Upper lobe of left lung (tissue), 6 donors: ENCODE measurements at regions not wholly inside any gene's neighbourhood (a gene's known extent, or its start where the extent isn't known, plus 50 kb on each side); places are given as distances from the start of the nearest gene placed in this dataset.
"Not testable (repeated sequence)": the region's sequence is repeated elsewhere in the genome, so short reads cannot be mapped to it uniquely, and the experiment has no call there.

Experiments used
- ATAC-seq, 2 donors: fragments of 200-7000 bp; cut with Tn5 transposase; one replicate each; pipeline ENCODE4 v1.9.1; 2022; ENCODE audit warnings: mild to moderate bottlenecking in 2 of 2, moderate library complexity in 2 of 2; ENCODE audit not compliant: low FRiP score in 2 of 2
- DNase-seq, 2 donors: peaks; one replicate each; pipeline ENCODE4 v3.0.0-alpha.2; 2019 to 2020
- H3K27ac ChIP-seq, 4 donors: fragments of 200-600 bp; sonication (generic); one replicate each; pipeline ENCODE4 v1.5.1; 2016 to 2019
- H3K27me3 ChIP-seq, 4 donors: fragments of 200-600 bp; sonication (generic); one replicate each; pipeline ENCODE4 v1.5.1; 2017 to 2019
- H3K36me3 ChIP-seq, 4 donors: fragments of 200-600 bp; sonication (generic); one replicate each; pipeline ENCODE4 v1.5.1; 2016 to 2019
- H3K4me1 ChIP-seq, 4 donors: fragments of 200-600 bp; sonication (generic); one replicate each; pipeline ENCODE4 v1.5.1; 2018 to 2019
- H3K4me3 ChIP-seq, 4 donors: fragments of 200-600 bp; sonication (generic); one replicate each; pipeline ENCODE4 v1.5.1; 2017 to 2019; ENCODE audit warnings: mild to moderate bottlenecking in 2 of 4, moderate library complexity in 1 of 4
- H3K9me3 ChIP-seq, 4 donors: fragments of 200-600 bp; sonication (generic); one replicate each; pipeline ENCODE4 v1.5.1; 2018 to 2019
- CTCF ChIP-seq, 6 experiments: fragments of 450-650 bp in 4 of 6; fragments of 200-600 bp in 2 of 6; sonication (generic) in 2 of 6; IDR thresholded peaks; one replicate each; pipeline ENCODE4 v1.5.1; 2016 to 2019; ENCODE audit warnings: antibody characterized with exemption in 6 of 6
- EP300 ChIP-seq, 4 donors: sonication (generic); formaldehyde crosslinking; IDR thresholded peaks; one replicate each; pipeline ENCODE4 v1.5.1; 2017; ENCODE audit warnings: antibody characterized with exemption in 4 of 4, control low read depth in 2 of 4
- POLR2A ChIP-seq, 4 donors: fragments of 450-650 bp; IDR thresholded peaks; one replicate each; pipeline ENCODE4 v1.5.1; 2016 to 2017; ENCODE audit warnings: antibody characterized with exemption in 4 of 4, mild to moderate bottlenecking in 2 of 4
- POLR2AphosphoS5 ChIP-seq, 2 donors: sonication (generic); formaldehyde crosslinking; IDR thresholded peaks; one replicate each; pipeline ENCODE4 v1.5.1; 2017; ENCODE audit warnings: antibody characterized with exemption in 2 of 2
- WGBS, 2 donors: methylation state at CpG; one replicate each; pipeline ENCODE4 v1.1.5; 2017 to 2018; 5-methylcytosine and 5-hydroxymethylcytosine counted together
- donor health status: DM: no; HTN: no; CAD: no; lungs with moderate emphysema.
- donor health status: DM: no; HTN: yes; CAD: no; lungs with severe emphysema.

- Histone ChIP-seq H3K4me1 (no peaks in the 10 kb centered on the region), H3K9me3 (peaks cover 0 to 6% (median 0%) of the 10 kb centered on the region in 4 donors), H3K27me3 (no peaks in the 10 kb centered on the region), H3K36me3 (no peaks in the 10 kb centered on the region), H3K27ac (no peak overlapping the region), H3K4me3 (no peak overlapping the region)
- 89 to 97% methylated on average over 2 of the region's 2 CpGs for WGBS, 2 donors
- TF ChIP-seq POLR2AphosphoS5 (IDR thresholded peaks at IDR 0.05) (no peak), EP300 (IDR thresholded peaks at IDR 0.05) (no peak), POLR2A (IDR thresholded peaks at IDR 0.05) (no peak), CTCF (IDR thresholded peaks at IDR 0.05) (no peak)
- ATAC-seq (no peak), DNase-seq (no peak)
These were observed 126.0 kb upstream of the CHST9 start for GRCh38 chr18:27311114-27311513.

GRCh38 chr18:27301615-27302378 lies 116.7 kb upstream of the CHST9 start:
- TF ChIP-seq POLR2AphosphoS5 (IDR thresholded peaks at IDR 0.05) (no peak), POLR2A (IDR thresholded peaks at IDR 0.05) (no peak), CTCF (IDR thresholded peaks at IDR 0.05) (no peak), EP300 (IDR thresholded peaks at IDR 0.05) (no peak)
- Histone ChIP-seq H3K27me3 (no peaks in the 10 kb centered on the region), H3K4me3 (no peak overlapping the region), H3K4me1 (no peaks in the 10 kb centered on the region), H3K27ac (no peak overlapping the region), H3K9me3 (no peaks in the 10 kb centered on the region), H3K36me3 (no peaks in the 10 kb centered on the region)
- no peak for ATAC-seq
- 57% methylated on average over 5 of the region's 5 CpGs for WGBS, 2 donors
- DNase-seq, result no peak

- no peaks in the 10 kb centered on the region for H3K9me3 ChIP-seq
- TF ChIP-seq POLR2AphosphoS5 (IDR thresholded peaks at IDR 0.05) (no peak), EP300 (IDR thresholded peaks at IDR 0.05) (no peak), CTCF (IDR thresholded peaks at IDR 0.05) (no peak), POLR2A (IDR thresholded peaks at IDR 0.05) (no peak)
- H3K27me3 ChIP-seq, result no peaks in the 10 kb centered on the region
- 82% methylated on average over 4 of the region's 4 CpGs for WGBS, 2 donors
- no peak overlapping the region for H3K27ac ChIP-seq
- no peak for DNase-seq
- ATAC-seq, result no peak
- H3K36me3 ChIP-seq, result no peaks in the 10 kb centered on the region
- no peak overlapping the region for H3K4me3 ChIP-seq
- no peaks in the 10 kb centered on the region for H3K4me1 ChIP-seq
These were observed 113.2 kb upstream of the CHST9 start for GRCh38 chr18:27298214-27298804.

- not testable (repeated sequence) for DNase-seq, H3K4me1 ChIP-seq, H3K9me3 ChIP-seq, H3K27me3 ChIP-seq, ATAC-seq, H3K36me3 ChIP-seq, H3K4me3 ChIP-seq, H3K27ac ChIP-seq
- 77 to 79% methylated on average over 2 of the region's 2 CpGs for WGBS, 2 donors
These were observed 101.0 kb upstream of the CHST9 start for GRCh38 chr18:27285973-27286562.

- Histone ChIP-seq H3K27ac (no peak overlapping the region), H3K27me3 (no peaks in the 10 kb centered on the region), H3K9me3 (no peaks in the 10 kb centered on the region), H3K36me3 (no peaks in the 10 kb centered on the region), H3K4me3 (no peak overlapping the region), H3K4me1 (no peaks in the 10 kb centered on the region)
- 71 to 77% methylated on average over 3 of the region's 3 CpGs for WGBS, 2 donors
- TF ChIP-seq EP300 (IDR thresholded peaks at IDR 0.05) (no peak), CTCF (IDR thresholded peaks at IDR 0.05) (no peak), POLR2A (IDR thresholded peaks at IDR 0.05) (no peak), POLR2AphosphoS5 (IDR thresholded peaks at IDR 0.05) (no peak)
- DNase-seq (no peak), ATAC-seq (no peak)
These were observed 93.0 kb upstream of the CHST9 start for GRCh38 chr18:27278131-27278530.
